ENCODE measurements at regions not wholly inside any gene's neighbourhood (a gene's known extent, or its start where the extent isn't known, plus 50 kb on each side); places are given as distances from the start of the nearest gene placed in this dataset.

- no peaks in the 10 kb centered on the region for H3K36me3 ChIP-seq (ENCODE audit: low read depth, low read length)
- H2AFZ ChIP-seq (ENCODE audit: low read length) = peak overlapping the region; percentile 50
- TF ChIP-seq EZH2phosphoT487 (IDR thresholded peaks at IDR 0.05; ENCODE audit: borderline replicate concordance, low read length) (no peak), EZH2 (IDR thresholded peaks at IDR 0.05; ENCODE audit: low read length, unreplicated experiment) (no peak), CTCF (conservative IDR thresholded peaks at IDR 0.05; ENCODE audit: low read depth, low read length) (no peak)
- H4K20me1 ChIP-seq (ENCODE audit: low read length) = no peaks in the 10 kb centered on the region
- H3K4me2 ChIP-seq (ENCODE audit: low read length) = peak overlapping the region; percentile 68
- no peaks in the 10 kb centered on the region for H3K9me3 ChIP-seq (ENCODE audit: low read length)
- ATAC-seq (peak; percentile 66), DNase-seq (peak; percentile 52)
- H3F3A ChIP-seq (ENCODE audit: low read length, unreplicated experiment) = no peaks in the 10 kb centered on the region
- H3K4me3 ChIP-seq (ENCODE audit: low read length) = peak overlapping the region; percentile 34; the same call in 1 of the 2 replicates
- no peaks in the 10 kb centered on the region for H3K9me2 ChIP-seq (replicated peaks; ENCODE audit: low read length)
- no peaks in the 10 kb centered on the region for H3K27me3 ChIP-seq (ENCODE audit: low read length)
- peak overlapping the region; percentile 49 for H3K27ac ChIP-seq (ENCODE audit: low read length)
- ChIA-PET POLR2A (ENCODE audit: unreplicated experiment) (no interaction called here), CTCF (no interaction called here)
- peaks cover 15% of the 10 kb centered on the region for H3K4me1 ChIP-seq (ENCODE audit: insufficient read depth, low read length)
- BruUV-seq (replicated peaks) = no TSS peak
- no peaks in the 10 kb centered on the region for H3K79me2 ChIP-seq (ENCODE audit: low read length)
- intact Hi-C loops (cut with micrococcal nuclease) = no loop called here
- peak overlapping the region; percentile 23; the same call in 1 of the 2 replicates for H3K9ac ChIP-seq (ENCODE audit: low read length)
Observed at GRCh38 chr4:41339812-41340809, 83.4 kb downstream of the UCHL1 start.

- DNase-seq (peak; percentile 76), ATAC-seq (peak; percentile 79)
- Histone ChIP-seq H3K36me3 (ENCODE audit: low read depth, low read length) (no peaks in the 10 kb centered on the region), H2AFZ (ENCODE audit: low read length) (no peak overlapping the region), H3K27me3 (ENCODE audit: low read length) (no peaks in the 10 kb centered on the region), H3K4me1 (ENCODE audit: insufficient read depth, low read length) (peaks cover 22% of the 10 kb centered on the region), H3K4me3 (ENCODE audit: low read length) (no peak overlapping the region), H3K9me3 (ENCODE audit: low read length) (no peaks in the 10 kb centered on the region), H3K4me2 (ENCODE audit: low read length) (peak overlapping the region; percentile 60), H3K9me2 (replicated peaks; ENCODE audit: low read length) (no peaks in the 10 kb centered on the region), H4K20me1 (ENCODE audit: low read length) (no peaks in the 10 kb centered on the region), H3K27ac (ENCODE audit: low read length) (peak overlapping the region; percentile 78), H3K79me2 (ENCODE audit: low read length) (no peaks in the 10 kb centered on the region), H3F3A (ENCODE audit: low read length, unreplicated experiment) (no peaks in the 10 kb centered on the region), H3K9ac (ENCODE audit: low read length) (no peak overlapping the region)
- POLR2A ChIA-PET (ENCODE audit: unreplicated experiment) = no interaction called here
- CTCF ChIA-PET = no interaction called here
- no TSS peak for BruUV-seq (replicated peaks)
- intact Hi-C loops (cut with micrococcal nuclease) = no loop called here
- no peak for TF ChIP-seq CTCF (conservative IDR thresholded peaks at IDR 0.05; ENCODE audit: low read depth, low read length)
- no peak for TF ChIP-seq EZH2phosphoT487 (IDR thresholded peaks at IDR 0.05; ENCODE audit: borderline replicate concordance, low read length)
- no peak for TF ChIP-seq EZH2 (IDR thresholded peaks at IDR 0.05; ENCODE audit: low read length, unreplicated experiment)
Observed at GRCh38 chr4:41346306-41347061, 89.8 kb downstream of the UCHL1 start.

Measured in PC-3 (cell line).